ENCODE measurements at regions not wholly inside any gene's neighbourhood (a gene's known extent, or its start where the extent isn't known, plus 50 kb on each side); places are given as distances from the start of the nearest gene placed in this dataset.

GRCh38 chr2:47309952-47310800, 58.9 kb upstream of the EPCAM start:
- no peak for TF ChIP-seq CTCF (IDR thresholded peaks at IDR 0.05; ENCODE audit: low read length)
- no peak for TF ChIP-seq EZH2 (IDR thresholded peaks at IDR 0.05; ENCODE audit: borderline replicate concordance, low read length)
- no peaks in the 10 kb centered on the region for H3F3A ChIP-seq (ENCODE audit: insufficient read depth, low read length)
- no peaks in the 10 kb centered on the region for H3K27me3 ChIP-seq (ENCODE audit: insufficient read depth, low read length)
- no peaks in the 10 kb centered on the region for H4K20me1 ChIP-seq (ENCODE audit: insufficient read depth, low read length)
- no peak overlapping the region for H2AFZ ChIP-seq (ENCODE audit: low read length)
- H3K36me3 ChIP-seq (ENCODE audit: insufficient read depth, low read length) = no peaks in the 10 kb centered on the region
- H3K9me2 ChIP-seq (ENCODE audit: low read depth, low read length) = no peaks in the 10 kb centered on the region
- peak overlapping the region; percentile 45; the same call in 1 of the 2 replicates for H3K9ac ChIP-seq (ENCODE audit: low read length)
- H3K4me3 ChIP-seq (ENCODE audit: low read depth, low read length, poor library complexity, severe bottlenecking) = peak overlapping the region; percentile 36
- peaks cover 37% of the 10 kb centered on the region for H3K4me1 ChIP-seq (ENCODE audit: insufficient read depth, low read length, severe bottlenecking)
- no peaks in the 10 kb centered on the region for H3K79me2 ChIP-seq (ENCODE audit: insufficient read depth, low read length)
- no peaks in the 10 kb centered on the region for H3K9me3 ChIP-seq (ENCODE audit: low read length)
- peak overlapping the region; percentile 64 for H3K4me2 ChIP-seq (ENCODE audit: low read length)
- peak overlapping the region; percentile 96 for H3K27ac ChIP-seq (ENCODE audit: low read depth, low read length, poor library complexity, severe bottlenecking)

GRCh38 chr2:47309472-47309951, 59.6 kb upstream of the EPCAM start:
- H4K20me1 ChIP-seq (ENCODE audit: insufficient read depth, low read length) = no peaks in the 10 kb centered on the region
- H3K79me2 ChIP-seq (ENCODE audit: insufficient read depth, low read length) = no peaks in the 10 kb centered on the region
- TF ChIP-seq EZH2 (IDR thresholded peaks at IDR 0.05; ENCODE audit: borderline replicate concordance, low read length) (no peak), CTCF (IDR thresholded peaks at IDR 0.05; ENCODE audit: low read length) (no peak)
- H3K9me3 ChIP-seq (ENCODE audit: low read length) = no peaks in the 10 kb centered on the region
- no peaks in the 10 kb centered on the region for H3F3A ChIP-seq (ENCODE audit: insufficient read depth, low read length)
- peaks cover 37% of the 10 kb centered on the region for H3K4me1 ChIP-seq (ENCODE audit: insufficient read depth, low read length, severe bottlenecking)
- no peak overlapping the region for H2AFZ ChIP-seq (ENCODE audit: low read length)
- H3K36me3 ChIP-seq (ENCODE audit: insufficient read depth, low read length) = no peaks in the 10 kb centered on the region
- peak overlapping the region; percentile 96 for H3K27ac ChIP-seq (ENCODE audit: low read depth, low read length, poor library complexity, severe bottlenecking)
- no peaks in the 10 kb centered on the region for H3K27me3 ChIP-seq (ENCODE audit: insufficient read depth, low read length)
- H3K4me3 ChIP-seq (ENCODE audit: low read depth, low read length, poor library complexity, severe bottlenecking) = peak overlapping the region; percentile 36
- peak overlapping the region; percentile 45; the same call in 1 of the 2 replicates for H3K9ac ChIP-seq (ENCODE audit: low read length)
- no peaks in the 10 kb centered on the region for H3K9me2 ChIP-seq (ENCODE audit: low read depth, low read length)
- peak overlapping the region; percentile 64 for H3K4me2 ChIP-seq (ENCODE audit: low read length)

- H3K9ac ChIP-seq (ENCODE audit: low read length) = no peak overlapping the region
- H2AFZ ChIP-seq (ENCODE audit: low read length) = no peak overlapping the region
- peaks cover 37% of the 10 kb centered on the region for H3K4me1 ChIP-seq (ENCODE audit: insufficient read depth, low read length, severe bottlenecking)
- H3F3A ChIP-seq (ENCODE audit: insufficient read depth, low read length) = no peaks in the 10 kb centered on the region
- H3K9me2 ChIP-seq (ENCODE audit: low read depth, low read length) = no peaks in the 10 kb centered on the region
- no peak overlapping the region for H3K27ac ChIP-seq (ENCODE audit: low read depth, low read length, poor library complexity, severe bottlenecking)
- H3K36me3 ChIP-seq (ENCODE audit: insufficient read depth, low read length) = no peaks in the 10 kb centered on the region
- no peak for TF ChIP-seq EZH2 (IDR thresholded peaks at IDR 0.05; ENCODE audit: borderline replicate concordance, low read length)
- TF ChIP-seq CTCF (IDR thresholded peaks at IDR 0.05; ENCODE audit: low read length) = no peak
- H3K79me2 ChIP-seq (ENCODE audit: insufficient read depth, low read length) = no peaks in the 10 kb centered on the region
- H3K4me2 ChIP-seq (ENCODE audit: low read length) = no peak overlapping the region
- no peak overlapping the region for H3K4me3 ChIP-seq (ENCODE audit: low read depth, low read length, poor library complexity, severe bottlenecking)
- H3K9me3 ChIP-seq (ENCODE audit: low read length) = no peaks in the 10 kb centered on the region
- H3K27me3 ChIP-seq (ENCODE audit: insufficient read depth, low read length) = no peaks in the 10 kb centered on the region
- no peaks in the 10 kb centered on the region for H4K20me1 ChIP-seq (ENCODE audit: insufficient read depth, low read length)
Observed at GRCh38 chr2:47307066-47307465, 62.0 kb upstream of the EPCAM start.
